ENCODE measurements at regions not wholly inside any gene's neighbourhood (a gene's known extent, or its start where the extent isn't known, plus 50 kb on each side); places are given as distances from the start of the nearest gene placed in this dataset.
"Not testable (repeated sequence)": the region's sequence is repeated elsewhere in the genome, so short reads cannot be mapped to it uniquely, and the experiment has no call there.

GRCh38 chr1:57612833-57613232 lies 189.0 kb upstream of the DAB1 start:
- DNase-seq = no peak

GRCh38 chr1:57605933-57606332 lies 182.1 kb upstream of the DAB1 start:
- DNase-seq = no peak

GRCh38 chr1:57603696-57604095 lies 179.8 kb upstream of the DAB1 start:
- DNase-seq = no peak

GRCh38 chr1:57600424-57600823 lies 176.6 kb upstream of the DAB1 start:
- DNase-seq = no peak

- DNase-seq = no peak
Observed at GRCh38 chr1:57599236-57599994, 175.6 kb upstream of the DAB1 start.

- DNase-seq = no peak
Observed at GRCh38 chr1:57597036-57597435, 173.2 kb upstream of the DAB1 start.

DNA sequence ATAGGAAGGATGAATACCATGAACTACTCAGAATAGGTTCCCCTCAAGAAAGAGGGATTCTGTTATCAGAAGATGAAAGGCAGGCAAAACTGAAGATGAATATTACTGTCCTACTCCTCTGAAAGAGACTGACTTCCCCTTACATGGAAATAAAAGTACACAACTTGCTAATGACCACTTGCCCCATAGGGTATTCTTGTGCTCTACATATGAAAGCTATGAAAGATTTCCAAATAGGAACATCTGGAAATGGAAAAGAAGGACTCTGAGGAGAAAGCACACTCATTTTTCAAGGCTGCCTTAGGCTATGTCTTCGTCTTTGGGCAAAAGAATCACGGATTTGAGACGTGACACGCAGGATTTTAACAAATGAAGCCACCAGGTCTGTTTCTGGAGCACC lies 170.1 kb upstream of the DAB1 start:
- no peak for DNase-seq

GRCh38 chr1:57591842-57592241 lies 168.0 kb upstream of the DAB1 start:
- no peak for DNase-seq

DNA sequence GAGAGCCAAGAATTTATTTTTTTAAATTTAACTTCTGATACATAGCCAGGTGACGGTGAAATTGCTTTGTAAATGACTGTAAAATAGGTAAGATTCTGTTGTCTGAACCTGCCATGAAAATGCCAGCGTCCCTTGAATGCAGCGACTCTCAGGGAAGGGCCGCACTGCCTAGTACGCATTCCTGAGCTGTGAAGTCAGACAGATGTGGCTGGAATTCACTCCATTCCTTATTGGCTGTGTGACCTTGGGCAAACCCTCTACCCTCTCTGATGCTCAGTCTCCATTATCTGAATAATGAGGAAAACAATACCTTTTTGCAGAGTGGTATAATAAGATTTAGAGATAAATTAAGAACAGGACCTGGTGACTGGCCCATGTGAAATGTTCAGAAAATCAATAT lies 167.1 kb upstream of the DAB1 start:
- DNase-seq = no peak

- DNase-seq = no peak
Observed at GRCh38 chr1:57586842-57587241, 163.0 kb upstream of the DAB1 start.

GRCh38 chr1:57578680-57579079 lies 154.8 kb upstream of the DAB1 start:
- no peak for DNase-seq

DNA sequence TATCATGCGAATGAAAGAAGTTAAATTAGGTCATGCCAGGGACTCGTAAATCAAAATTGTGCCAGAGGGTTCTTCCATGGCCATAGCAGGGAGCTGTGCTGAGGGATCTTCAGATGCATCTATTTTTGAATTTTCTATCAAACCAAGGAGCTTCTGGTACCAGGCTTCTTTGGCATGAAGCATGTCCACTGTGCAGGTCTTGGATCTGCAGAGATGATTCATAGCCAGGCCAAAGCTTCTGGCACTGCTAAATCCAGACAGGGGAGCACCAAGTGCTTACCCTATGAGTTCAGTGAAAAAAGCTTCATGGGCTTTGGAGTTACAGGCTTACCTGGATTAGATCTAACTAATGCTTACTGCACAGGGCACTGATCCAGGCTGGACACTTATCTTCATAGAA lies 154.2 kb upstream of the DAB1 start:
- DNase-seq = no peak

- no peak for DNase-seq
Observed at GRCh38 chr1:57576756-57577155, 152.9 kb upstream of the DAB1 start.

DNA sequence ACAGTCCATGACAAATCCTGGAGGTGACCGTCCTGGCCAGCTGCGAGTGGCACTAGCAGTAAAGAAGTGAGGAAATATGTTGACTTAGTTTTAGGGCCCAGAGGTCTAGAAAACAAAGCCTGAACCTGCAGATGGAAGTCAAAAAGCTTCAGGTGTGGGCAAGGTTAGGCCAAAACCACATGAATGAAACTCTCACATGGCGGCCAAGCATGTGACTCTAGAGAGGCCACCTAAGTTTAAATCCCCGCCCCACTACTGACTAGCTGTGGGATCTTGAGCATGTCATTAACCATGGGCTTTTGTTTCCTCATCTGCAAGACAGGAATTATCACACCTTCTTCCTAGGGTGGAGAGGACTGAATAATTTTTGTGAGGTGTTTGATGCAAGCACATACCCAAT lies 148.2 kb upstream of the DAB1 start:
- DNase-seq = no peak

DNA sequence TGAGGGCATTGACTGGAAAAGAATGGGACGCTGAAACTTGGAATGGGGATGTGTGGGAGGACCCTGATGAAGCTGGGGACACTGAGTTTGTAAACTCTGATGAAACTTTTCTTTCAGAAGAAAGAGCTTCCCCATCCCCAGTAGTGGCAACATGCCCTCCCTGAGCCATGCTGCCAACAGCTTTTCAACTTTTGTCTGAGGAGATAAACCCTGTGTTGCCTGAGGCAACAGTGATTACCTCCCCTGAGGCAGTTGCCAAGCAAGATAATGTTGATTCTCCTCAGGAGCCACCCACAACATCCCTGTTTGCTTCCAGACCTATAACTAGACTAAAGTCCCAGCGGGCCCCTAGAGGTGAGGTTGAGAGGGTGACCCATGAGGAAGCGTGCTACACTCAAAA lies 134.2 kb upstream of the DAB1 start:
- DNase-seq = not testable (repeated sequence)

GRCh38 chr1:57553666-57554065 lies 129.8 kb upstream of the DAB1 start:
- DNase-seq = no peak

GRCh38 chr1:57551476-57551875 lies 127.6 kb upstream of the DAB1 start:
- no peak for DNase-seq

DNA sequence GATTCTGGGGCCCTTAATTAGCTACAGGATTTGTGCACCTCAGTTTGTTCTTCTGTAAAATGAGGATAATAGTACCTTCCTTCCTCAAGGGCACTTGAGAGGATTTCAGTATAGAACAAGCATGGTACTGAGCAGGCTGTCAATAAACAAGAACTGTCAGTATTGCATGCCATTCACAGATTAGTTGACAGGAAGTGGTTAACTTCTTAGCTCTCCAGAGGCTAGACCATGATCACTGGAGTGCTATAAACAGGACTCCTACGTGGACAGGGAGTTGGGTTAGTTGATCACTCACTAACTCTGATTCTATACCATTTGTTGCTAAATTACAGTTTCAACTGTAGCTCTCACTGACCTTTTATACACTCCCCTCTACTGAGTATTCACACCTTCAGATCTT lies 126.2 kb upstream of the DAB1 start:
- DNase-seq = no peak

- DNase-seq = no peak
Observed at GRCh38 chr1:57549300-57549699, 125.4 kb upstream of the DAB1 start.

DNA sequence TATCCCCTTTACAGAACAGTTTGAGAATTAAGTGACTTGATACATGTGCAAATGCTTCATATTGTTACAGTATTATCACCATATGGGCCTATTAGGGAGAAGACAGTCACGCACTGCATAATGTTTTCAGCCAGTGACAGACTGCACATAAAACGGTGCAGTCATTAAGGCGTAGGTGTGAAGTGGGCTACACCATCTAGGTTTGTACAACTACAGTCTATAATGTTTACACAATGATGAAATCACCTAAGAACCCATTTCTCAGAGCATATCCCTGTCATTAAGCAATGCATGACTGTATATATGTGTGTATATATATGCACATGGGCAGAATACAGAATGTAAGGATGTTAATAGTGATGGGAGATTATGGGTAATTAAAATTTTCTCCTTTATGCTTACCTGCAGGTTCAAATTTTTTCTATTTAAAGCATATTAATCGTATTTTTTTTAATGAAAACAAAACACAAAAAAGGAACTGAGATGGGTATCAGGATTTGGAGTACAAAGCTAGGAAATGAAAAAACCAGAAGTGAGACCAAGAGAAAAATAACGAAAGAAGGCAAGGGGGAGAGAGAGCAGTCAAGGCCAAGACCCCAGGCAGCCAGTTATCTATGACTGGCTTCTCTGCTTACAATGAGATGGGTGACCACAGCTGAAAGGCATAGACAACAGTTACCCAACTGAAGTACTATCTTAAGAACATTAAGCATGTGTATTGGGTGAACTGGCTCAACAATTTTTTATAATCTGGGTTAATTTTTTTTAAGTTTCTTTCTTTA lies 122.9 kb upstream of the DAB1 start:
- DNase-seq = no peak

GRCh38 chr1:57544345-57544744 lies 120.5 kb upstream of the DAB1 start:
- no peak for DNase-seq

GRCh38 chr1:57536749-57537423 lies 113.0 kb upstream of the DAB1 start:
- no peak for DNase-seq

- no peak for DNase-seq
Observed at GRCh38 chr1:57532299-57532698, 108.4 kb upstream of the DAB1 start.

DNA sequence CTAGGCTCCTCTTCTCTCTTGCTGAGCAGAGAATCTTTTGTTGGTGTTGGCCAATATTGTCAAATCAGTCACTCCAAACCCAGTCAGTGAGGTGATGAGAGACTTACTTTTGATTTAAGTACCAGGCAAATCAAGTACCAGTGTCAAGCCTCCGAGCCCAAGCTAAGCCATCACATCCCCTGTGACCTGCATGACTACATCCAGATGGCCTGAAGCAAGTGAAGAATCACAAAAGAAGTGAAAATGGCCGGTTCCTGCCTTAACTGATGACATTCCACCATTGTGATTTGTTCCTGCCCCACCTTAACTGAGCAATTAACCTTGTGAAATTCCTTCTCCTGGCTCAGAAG lies 107.0 kb upstream of the DAB1 start:
- DNase-seq = not testable (repeated sequence)
